PC-9 (cell line): ENCODE measurements at regions not wholly inside any gene's neighbourhood (a gene's known extent, or its start where the extent isn't known, plus 50 kb on each side); places are given as distances from the start of the nearest gene placed in this dataset.

ENCODE experiments used
- EZH2 ChIP-seq: fragments of 200-600 bp; sonication (generic); IDR thresholded peaks from 2 replicates; pipeline ENCODE4 v1.8.0; 2017; ENCODE audit warnings: antibody characterized with exemption, low read depth
- TF ChIP-seq, protein P1 (sequence below): fragments of 200-600 bp; sonication (generic); conservative IDR thresholded peaks from 2 replicates; pipeline ENCODE4 v1.6.1; 2017; ENCODE audit warnings: mixed run types, antibody characterized with exemption, mild to moderate bottlenecking, moderate library complexity

DNA sequence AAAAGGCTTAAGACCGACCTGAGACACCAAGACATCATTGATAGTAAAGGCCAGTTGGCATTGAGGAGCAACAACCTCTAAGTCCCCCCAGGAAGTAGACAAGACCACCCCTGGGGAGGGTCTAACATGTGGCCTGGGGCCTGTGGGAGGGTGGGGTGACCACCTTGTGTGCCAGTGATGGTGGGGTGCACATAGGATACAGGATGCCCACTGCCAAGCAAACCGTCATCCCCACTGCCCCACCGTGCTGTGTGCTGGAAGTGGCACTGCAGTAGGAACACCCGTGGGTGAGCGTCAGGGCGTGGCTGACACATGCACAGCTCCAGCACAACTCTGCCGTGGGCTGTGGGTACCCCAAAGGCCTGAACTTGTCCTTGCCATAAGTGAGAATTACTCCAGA lies 84.3 kb upstream of the LGALSL start:
- TF ChIP-seq, protein P1, sequence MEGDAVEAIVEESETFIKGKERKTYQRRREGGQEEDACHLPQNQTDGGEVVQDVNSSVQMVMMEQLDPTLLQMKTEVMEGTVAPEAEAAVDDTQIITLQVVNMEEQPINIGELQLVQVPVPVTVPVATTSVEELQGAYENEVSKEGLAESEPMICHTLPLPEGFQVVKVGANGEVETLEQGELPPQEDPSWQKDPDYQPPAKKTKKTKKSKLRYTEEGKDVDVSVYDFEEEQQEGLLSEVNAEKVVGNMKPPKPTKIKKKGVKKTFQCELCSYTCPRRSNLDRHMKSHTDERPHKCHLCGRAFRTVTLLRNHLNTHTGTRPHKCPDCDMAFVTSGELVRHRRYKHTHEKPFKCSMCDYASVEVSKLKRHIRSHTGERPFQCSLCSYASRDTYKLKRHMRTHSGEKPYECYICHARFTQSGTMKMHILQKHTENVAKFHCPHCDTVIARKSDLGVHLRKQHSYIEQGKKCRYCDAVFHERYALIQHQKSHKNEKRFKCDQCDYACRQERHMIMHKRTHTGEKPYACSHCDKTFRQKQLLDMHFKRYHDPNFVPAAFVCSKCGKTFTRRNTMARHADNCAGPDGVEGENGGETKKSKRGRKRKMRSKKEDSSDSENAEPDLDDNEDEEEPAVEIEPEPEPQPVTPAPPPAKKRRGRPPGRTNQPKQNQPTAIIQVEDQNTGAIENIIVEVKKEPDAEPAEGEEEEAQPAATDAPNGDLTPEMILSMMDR = no peak
- no peak for TF ChIP-seq EZH2
